A549 (cell line): ENCODE measurements at regions not wholly inside any gene's neighbourhood (a gene's known extent, or its start where the extent isn't known, plus 50 kb on each side); places are given as distances from the start of the nearest gene placed in this dataset.

Experiments used
- ATAC-seq, 2 experiments: fragments of 200-7000 bp in 1 of 2; fragments of >200 bp in 1 of 2; cut with Nextera tagmentation in 1 of 2; cut with Tn5 transposase in 1 of 2; 3 replicates each; pipeline versions ENCODE4 v1.8.0 to v1.9.1; 2018 to 2020; ENCODE audit warnings: mild to moderate bottlenecking in 1 of 2, moderate library complexity in 1 of 2
- CTCF ChIA-PET: fragments of 300-600 bp; sonication (Branson Sonifier 250); formaldehyde crosslinking; extraction: SDS; loops from one replicate; lab custom pipeline; 2021; ENCODE audit warnings: antibody characterized with exemption, inconsistent platforms; lab: Yijun Ruan, JAX
- POLR2A ChIA-PET: fragments of 350-600 bp; formaldehyde crosslinking; extraction: SDS; loops from one replicate; lab custom pipeline; 2021; ENCODE audit warnings: antibody characterized with exemption, inconsistent platforms; lab: Yijun Ruan, JAX
- DNase-seq, 2 experiments: peaks; one replicate each; pipeline versions ENCODE4 v3.0.0 to v3.0.0-alpha.2; 2011 to 2016; ENCODE audit warnings: low read depth in 1 of 2, low spot score in 1 of 2
- FAIRE-seq: peaks from 2 replicates; lab custom pipeline; 2011; peaks lifted over from hg19 to GRCh38; lab: Jason Lieb, UNC
- H3K27ac ChIP-seq, 2 experiments: fragments of >200 bp; sonication (Bioruptor Twin); formaldehyde crosslinking; 3 replicates each; pipeline ENCODE4 v1.5.1; 2016 to 2017
- H3K4me1 ChIP-seq: fragments of >200 bp; sonication (Bioruptor Twin); formaldehyde crosslinking; 3 replicates; pipeline ENCODE4 v1.6.1; 2016
- H3K4me2 ChIP-seq: fragments of >200 bp; sonication (Bioruptor Twin); formaldehyde crosslinking; 3 replicates; pipeline ENCODE4 v1.6.1; 2016
- H3K4me3 ChIP-seq: fragments of >200 bp; sonication (Bioruptor Twin); formaldehyde crosslinking; 3 replicates; pipeline ENCODE4 v1.5.1; 2016
- H3K9me3 ChIP-seq: fragments of >200 bp; sonication (Bioruptor Twin); formaldehyde crosslinking; 3 replicates; pipeline ENCODE4 v1.6.1; 2016
- ATOH8 ChIP-seq: fragments of 250-450 bp; sonication (Bioruptor Pico); IDR thresholded peaks from 2 replicates; pipeline ENCODE4 v1.5.0; 2020; ENCODE audit warnings: low read depth, mild to moderate bottlenecking, moderate library complexity
- BCL3 ChIP-seq: fragments of >200 bp; sonication (Bioruptor Twin); formaldehyde crosslinking; IDR thresholded peaks from 3 replicates; pipeline ENCODE4 v1.6.1; 2016
- CEBPB ChIP-seq, 2 experiments: fragments of >200 bp in 1 of 2; sonication (Bioruptor Twin) in 1 of 2; formaldehyde crosslinking in 1 of 2; IDR thresholded peaks; 2 replicates each; pipeline ENCODE4 v1.6.1; 2012 to 2016
- CHD4 ChIP-seq: fragments of 200-600 bp; sonication (generic); IDR thresholded peaks from 2 replicates; pipeline ENCODE4 v1.6.1; 2016; ENCODE audit warnings: antibody characterized with exemption, mild to moderate bottlenecking, borderline replicate concordance
- CTCF ChIP-seq: fragments of >200 bp; sonication (Bioruptor Twin); formaldehyde crosslinking; IDR thresholded peaks from 3 replicates; pipeline ENCODE4 v1.5.1; 2016
- E2F6 ChIP-seq: IDR thresholded peaks from 2 replicates; pipeline ENCODE4 v1.6.1; 2012; ENCODE audit warnings: low read depth, borderline replicate concordance
- ELK1 ChIP-seq: fragments of 150-350 bp; IDR thresholded peaks from 2 replicates; pipeline ENCODE4 v1.6.1; 2014; ENCODE audit warnings: low read depth, mild to moderate bottlenecking, low read length
- FOSB ChIP-seq: fragments of 250-450 bp; sonication (Bioruptor Pico); IDR thresholded peaks from 2 replicates; pipeline ENCODE4 v1.5.0; 2020; ENCODE audit warnings: mild to moderate bottlenecking, moderate library complexity
- FOXS1 ChIP-seq: fragments of 250-450 bp; sonication (Bioruptor Pico); IDR thresholded peaks from 2 replicates; pipeline ENCODE4 v1.5.0; 2020; ENCODE audit warnings: mild to moderate bottlenecking, moderate library complexity
- HDAC2 ChIP-seq: fragments of 200-600 bp; sonication (generic); IDR thresholded peaks from 2 replicates; pipeline ENCODE4 v1.6.1; 2016
- HMGXB4 ChIP-seq: fragments of 250-450 bp; sonication (Bioruptor Pico); IDR thresholded peaks from 2 replicates; pipeline ENCODE4 v1.5.0; 2021; ENCODE audit warnings: mild to moderate bottlenecking, moderate library complexity, borderline replicate concordance
- KDM1A ChIP-seq: fragments of 200-600 bp; sonication (generic); IDR thresholded peaks from 2 replicates; pipeline ENCODE4 v1.6.1; 2016; ENCODE audit warnings: low read depth, mild to moderate bottlenecking
- MAX ChIP-seq: IDR thresholded peaks from 2 replicates; pipeline ENCODE4 v1.6.1; 2012
- MYC ChIP-seq: IDR thresholded peaks from 2 replicates; pipeline ENCODE4 v1.6.1; 2012; ENCODE audit warnings: mild to moderate bottlenecking, inconsistent platforms, low read length, improper control_type of control experiment, borderline replicate concordance
- PHF8 ChIP-seq: fragments of 200-600 bp; sonication (generic); IDR thresholded peaks from 2 replicates; pipeline ENCODE4 v1.6.1; 2016; ENCODE audit warnings: low read depth, mild to moderate bottlenecking, antibody characterized with exemption, moderate library complexity, borderline replicate concordance
- RARB ChIP-seq: fragments of 250-450 bp; sonication (Bioruptor Pico); IDR thresholded peaks from 2 replicates; pipeline ENCODE4 v1.8.0; 2021; ENCODE audit warnings: mild to moderate bottlenecking, moderate library complexity
- REST ChIP-seq: fragments of 200-600 bp; sonication (generic); IDR thresholded peaks from 2 replicates; pipeline ENCODE4 v1.6.1; 2016; ENCODE audit warnings: antibody characterized with exemption, mild to moderate bottlenecking, moderate library complexity
- SMC3 ChIP-seq: fragments of >200 bp; sonication (Bioruptor Twin); formaldehyde crosslinking; IDR thresholded peaks from 3 replicates; pipeline ENCODE4 v1.6.1; 2018; ENCODE audit warnings: inconsistent platforms
- USF2 ChIP-seq: fragments of 450-650 bp; IDR thresholded peaks from 2 replicates; pipeline ENCODE4 v1.6.1; 2014; ENCODE audit warnings: antibody characterized with exemption
- ZFP36 ChIP-seq: fragments of 450-650 bp; IDR thresholded peaks from 2 replicates; pipeline ENCODE4 v1.6.1; 2014; ENCODE audit warnings: borderline replicate concordance; ENCODE audit not compliant: partially characterized antibody
- WGBS: methylation state at CpG from one replicate; pipeline ENCODE4 v1.1.6; 2017; ENCODE audit errors: missing lambda C conversion rate; 5-methylcytosine and 5-hydroxymethylcytosine counted together

- no peak for TF ChIP-seq E2F6
- no peak for TF ChIP-seq BCL3
- no peak for TF ChIP-seq CTCF
- no peak for TF ChIP-seq HMGXB4 (CRISPR knock-in tag)
- no peak for TF ChIP-seq KDM1A
- TF ChIP-seq ATOH8 (CRISPR knock-in tag): no peak
- TF ChIP-seq HDAC2: no peak
Measured at GRCh38 chr13:74794582-74794981, 660.4 kb upstream of the KLF12 start (continued).

GRCh38 chr13:74794147-74794546 is 659.9 kb upstream of the KLF12 start:
- CTCF ChIA-PET: no interaction called here
- no peaks in the 10 kb centered on the region for H3K4me1 ChIP-seq
- H3K4me3 ChIP-seq: no peak overlapping the region
- ATAC-seq: no peak
- POLR2A ChIA-PET: no interaction called here
- H3K9me3 ChIP-seq: no peaks in the 10 kb centered on the region
- FAIRE-seq: no peak
- no peak overlapping the region for H3K27ac ChIP-seq
- DNase-seq: no peak
- TF ChIP-seq SMC3 (no peak), RARB (no peak), FOXS1 (CRISPR knock-in tag) (no peak), BCL3 (no peak), PHF8 (no peak), REST (no peak), ZFP36 (no peak), MAX (no peak), ELK1 (no peak), MYC (no peak), CHD4 (no peak), CEBPB (IDR thresholded peaks at IDR 0.05) (no peak), FOSB (no peak), USF2 (no peak), HMGXB4 (CRISPR knock-in tag) (no peak)
- WGBS: 67% methylated on average over 1 of the region's 5 CpGs
- H3K4me2 ChIP-seq: no peak overlapping the region
